ENCODE measurements at regions not wholly inside any gene's neighbourhood (a gene's known extent, or its start where the extent isn't known, plus 50 kb on each side); places are given as distances from the start of the nearest gene placed in this dataset.
A peak's percentile ranks its signal among the peaks of the same experiment; 100 is the strongest.

- TF ChIP-seq CHD7 (IDR thresholded peaks at IDR 0.05; ENCODE audit: insufficient replicate concordance, low read length) (peak; percentile 65), MAX (IDR thresholded peaks at IDR 0.05) (no peak), ATF3 (IDR thresholded peaks at IDR 0.05; ENCODE audit: insufficient read depth, low read depth, low read length) (no peak)
Observed at GRCh38 chr12:74408601-74409166, 129.0 kb upstream of the ATXN7L3B start (continued).

All from H1 (cell line).